NCI-H187 (cell line): ENCODE measurements at regions not wholly inside any gene's neighbourhood (a gene's known extent, or its start where the extent isn't known, plus 50 kb on each side); places are given as distances from the start of the nearest gene placed in this dataset.

ENCODE experiments used
- DNase-seq, 2 experiments: peaks; one replicate each; lab custom pipeline; 2025; lab: John Stamatoyannopoulos, UW

- DNase-seq, result no peak
These were observed 637.7 kb downstream of the SEMA5A start for GRCh38 chr5:8908055-8908683.

GRCh38 chr5:8912106-8912505 lies 633.8 kb downstream of the SEMA5A start:
- no peak for DNase-seq

GRCh38 chr5:8913522-8913921 lies 632.4 kb downstream of the SEMA5A start:
- no peak for DNase-seq

- DNase-seq, result no peak
These were observed 626.8 kb downstream of the SEMA5A start for GRCh38 chr5:8919096-8919495.

GRCh38 chr5:8923526-8923925 lies 622.3 kb downstream of the SEMA5A start:
- no peak for DNase-seq

GRCh38 chr5:8924054-8924793 lies 621.7 kb downstream of the SEMA5A start:
- DNase-seq, result no peak

- no peak for DNase-seq
These were observed 615.9 kb downstream of the SEMA5A start for GRCh38 chr5:8930021-8930420.

GRCh38 chr5:8934455-8934854 lies 611.4 kb downstream of the SEMA5A start:
- DNase-seq, result no peak

GRCh38 chr5:8940934-8941333 lies 604.9 kb downstream of the SEMA5A start:
- DNase-seq, result no peak

- no peak for DNase-seq
These were observed 602.6 kb downstream of the SEMA5A start for GRCh38 chr5:8943301-8943700.

GRCh38 chr5:8944005-8944404 lies 601.9 kb downstream of the SEMA5A start:
- DNase-seq, result no peak

- DNase-seq, result no peak
These were observed 599.9 kb downstream of the SEMA5A start for GRCh38 chr5:8945972-8946371.

GRCh38 chr5:8949908-8950307 lies 596.0 kb downstream of the SEMA5A start:
- no peak for DNase-seq

GRCh38 chr5:8952147-8952546 lies 593.7 kb downstream of the SEMA5A start:
- no peak for DNase-seq

- no peak for DNase-seq
These were observed 592.9 kb downstream of the SEMA5A start for GRCh38 chr5:8953016-8953415.

GRCh38 chr5:8953911-8954438 lies 591.9 kb downstream of the SEMA5A start:
- no peak for DNase-seq

GRCh38 chr5:8954801-8955200 lies 591.1 kb downstream of the SEMA5A start:
- no peak for DNase-seq

- no peak for DNase-seq
These were observed 589.2 kb downstream of the SEMA5A start for GRCh38 chr5:8956659-8957058.

GRCh38 chr5:8958602-8959001 lies 587.3 kb downstream of the SEMA5A start:
- no peak for DNase-seq

- DNase-seq, result no peak
These were observed 584.7 kb downstream of the SEMA5A start for GRCh38 chr5:8961219-8961618.

- DNase-seq, result no peak
These were observed 583.9 kb downstream of the SEMA5A start for GRCh38 chr5:8961956-8962355.

- DNase-seq, result no peak
These were observed 564.9 kb downstream of the SEMA5A start for GRCh38 chr5:8981016-8981415.

GRCh38 chr5:8981496-8981895 lies 564.4 kb downstream of the SEMA5A start:
- DNase-seq, result no peak

- no peak for DNase-seq
These were observed 561.5 kb downstream of the SEMA5A start for GRCh38 chr5:8984386-8984785.
